Glutamatergic neuron (in vitro differentiated cells): ENCODE measurements at regions not wholly inside any gene's neighbourhood (a gene's known extent, or its start where the extent isn't known, plus 50 kb on each side); places are given as distances from the start of the nearest gene placed in this dataset.

Experiments used
- DNase-seq: peaks from one replicate; pipeline ENCODE4 v3.0.0; 2022
- H3K27ac Mint-ChIP-seq: one replicate; pipeline ENCODE4 v1.8.0; 2020; ENCODE audit warnings: mild to moderate bottlenecking, mixed read lengths, inconsistent platforms; ENCODE audit not compliant: unreplicated experiment
- H3K27me3 Mint-ChIP-seq: one replicate; pipeline ENCODE4 v1.8.0; 2020; ENCODE audit warnings: mild to moderate bottlenecking, moderate library complexity, mixed read lengths, inconsistent platforms; ENCODE audit not compliant: unreplicated experiment
- H3K36me3 Mint-ChIP-seq: one replicate; pipeline ENCODE4 v1.8.0; 2020; ENCODE audit warnings: mild to moderate bottlenecking, mixed read lengths, inconsistent platforms; ENCODE audit not compliant: unreplicated experiment
- H3K4me1 Mint-ChIP-seq: one replicate; pipeline ENCODE4 v1.8.0; 2020; ENCODE audit warnings: mild to moderate bottlenecking, low read depth, mixed read lengths, inconsistent platforms; ENCODE audit not compliant: unreplicated experiment
- H3K4me3 Mint-ChIP-seq: one replicate; pipeline ENCODE4 v1.8.0; 2020; ENCODE audit warnings: mild to moderate bottlenecking, mixed read lengths, inconsistent platforms; ENCODE audit not compliant: unreplicated experiment
- H3K9me3 Mint-ChIP-seq: one replicate; pipeline ENCODE4 v1.8.0; 2020; ENCODE audit warnings: mild to moderate bottlenecking, moderate library complexity, mixed read lengths, inconsistent platforms; ENCODE audit not compliant: unreplicated experiment
- TF ChIP-seq, protein P1 (sequence below): fragments of 200-600 bp; sonication (generic); IDR thresholded peaks from one replicate; pipeline ENCODE4 v1.5.0; 2021; ENCODE audit not compliant: partially characterized antibody, unreplicated experiment

DNA sequence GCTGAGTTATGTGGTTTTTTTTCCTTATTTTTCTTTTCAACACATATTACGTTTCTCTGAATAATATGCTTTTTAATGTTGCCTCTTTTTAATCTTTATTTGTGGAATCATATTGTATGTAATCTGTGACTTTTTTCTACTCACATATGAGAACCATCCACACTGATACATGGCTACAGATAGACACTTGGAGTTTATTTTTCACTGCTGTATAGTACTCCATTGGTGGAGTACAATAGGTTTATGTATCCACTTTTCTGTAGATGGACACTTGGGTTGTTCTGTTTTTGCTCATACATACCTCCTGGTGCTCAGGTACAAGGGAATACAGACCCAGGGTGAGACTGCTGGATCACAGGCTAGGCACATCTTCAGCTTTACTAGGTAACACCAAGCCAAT is 71.5 kb upstream of the ERG start:
- DNase-seq, result no peak
- Mint-ChIP-seq H3K27ac (no peak overlapping the region), H3K4me3 (no peak overlapping the region), H3K27me3 (peaks cover 3% of the 10 kb centered on the region), H3K9me3 (no peaks in the 10 kb centered on the region), H3K4me1 (no peaks in the 10 kb centered on the region), H3K36me3 (no peaks in the 10 kb centered on the region)
- TF ChIP-seq, protein P1, sequence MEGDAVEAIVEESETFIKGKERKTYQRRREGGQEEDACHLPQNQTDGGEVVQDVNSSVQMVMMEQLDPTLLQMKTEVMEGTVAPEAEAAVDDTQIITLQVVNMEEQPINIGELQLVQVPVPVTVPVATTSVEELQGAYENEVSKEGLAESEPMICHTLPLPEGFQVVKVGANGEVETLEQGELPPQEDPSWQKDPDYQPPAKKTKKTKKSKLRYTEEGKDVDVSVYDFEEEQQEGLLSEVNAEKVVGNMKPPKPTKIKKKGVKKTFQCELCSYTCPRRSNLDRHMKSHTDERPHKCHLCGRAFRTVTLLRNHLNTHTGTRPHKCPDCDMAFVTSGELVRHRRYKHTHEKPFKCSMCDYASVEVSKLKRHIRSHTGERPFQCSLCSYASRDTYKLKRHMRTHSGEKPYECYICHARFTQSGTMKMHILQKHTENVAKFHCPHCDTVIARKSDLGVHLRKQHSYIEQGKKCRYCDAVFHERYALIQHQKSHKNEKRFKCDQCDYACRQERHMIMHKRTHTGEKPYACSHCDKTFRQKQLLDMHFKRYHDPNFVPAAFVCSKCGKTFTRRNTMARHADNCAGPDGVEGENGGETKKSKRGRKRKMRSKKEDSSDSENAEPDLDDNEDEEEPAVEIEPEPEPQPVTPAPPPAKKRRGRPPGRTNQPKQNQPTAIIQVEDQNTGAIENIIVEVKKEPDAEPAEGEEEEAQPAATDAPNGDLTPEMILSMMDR, result no peak

DNA sequence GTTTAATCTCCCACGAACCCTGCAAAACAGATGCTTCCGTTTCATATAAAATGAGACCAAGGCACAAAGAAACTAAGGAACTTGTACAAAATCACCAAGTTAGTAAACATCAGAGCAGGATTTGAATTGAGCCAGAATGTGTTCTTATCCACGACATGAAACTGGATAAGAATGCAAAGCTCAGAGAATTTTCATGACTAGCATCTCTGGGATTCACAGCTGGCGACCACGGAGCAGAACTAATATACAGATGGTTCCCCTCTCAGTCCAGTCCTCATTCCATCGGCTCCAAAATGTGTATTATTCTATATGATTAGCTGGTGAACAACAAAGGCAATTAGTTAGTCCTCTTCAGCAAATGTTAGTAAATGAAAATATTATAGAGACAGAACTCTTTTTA is 72.3 kb upstream of the ERG start:
- H3K27me3 Mint-ChIP-seq, result peaks cover under 1% of the 10 kb centered on the region
- H3K4me3 Mint-ChIP-seq, result no peak overlapping the region
- no peaks in the 10 kb centered on the region for H3K36me3 Mint-ChIP-seq

DNA sequence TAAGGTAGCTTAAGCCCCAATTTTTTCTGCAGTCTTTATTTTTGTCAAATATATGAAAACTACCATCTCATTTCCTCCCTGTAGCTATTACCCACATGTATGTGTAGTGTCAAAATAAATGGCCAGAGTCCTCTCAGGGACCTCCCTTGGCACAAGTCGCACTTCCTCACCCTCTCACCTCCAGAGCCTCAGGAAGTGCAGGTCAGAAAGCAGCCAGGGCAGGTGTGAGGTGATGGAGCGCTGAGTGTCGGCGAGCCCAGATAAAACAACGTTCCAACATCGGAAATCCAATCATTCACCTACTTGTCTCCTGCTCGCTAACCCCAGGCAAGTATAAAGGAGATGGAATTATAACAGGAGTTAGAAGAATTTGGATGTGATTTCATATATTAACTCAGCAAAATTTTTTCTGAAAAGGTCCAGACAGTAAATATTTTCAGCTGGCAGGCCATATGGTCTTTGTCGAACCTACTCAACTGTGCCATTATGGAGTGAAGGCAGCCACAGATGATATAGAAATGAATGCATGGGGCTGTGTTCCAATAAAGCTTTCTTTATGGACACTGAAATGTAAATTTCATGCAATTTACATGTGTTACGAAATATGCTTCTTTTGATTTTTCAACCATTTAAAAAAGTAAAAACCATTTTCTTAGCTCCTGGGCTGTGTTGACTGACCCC is 76.8 kb upstream of the ERG start:
- no peak overlapping the region for H3K4me3 Mint-ChIP-seq
- no peak for DNase-seq

More for the DNA sequence above, 72.3 kb upstream of the ERG start:
- DNase-seq, result no peak
- TF ChIP-seq, protein P1, result no peak
- Mint-ChIP-seq H3K9me3 (no peaks in the 10 kb centered on the region), H3K27ac (no peak overlapping the region), H3K4me1 (peaks cover 4% of the 10 kb centered on the region)

DNA sequence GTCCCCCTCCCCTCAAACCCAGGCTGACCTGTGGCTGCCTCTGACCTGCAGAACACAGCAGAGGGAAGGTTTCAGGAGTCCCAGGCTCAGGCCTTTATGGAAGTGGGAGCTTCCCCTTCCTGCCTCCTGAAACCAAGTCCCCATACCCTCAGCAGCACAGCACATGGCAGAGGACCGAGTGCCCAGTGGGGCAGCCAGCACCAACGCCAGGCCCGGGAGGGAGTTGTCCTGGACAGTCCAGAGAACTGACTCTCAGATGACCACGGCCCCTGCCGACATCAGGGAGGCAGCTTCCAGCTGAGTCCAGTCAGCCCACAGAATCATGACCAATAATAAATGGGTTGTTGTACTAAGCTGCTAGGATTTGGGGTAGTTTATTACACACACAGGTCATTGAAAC is 79.6 kb upstream of the ERG start:
- TF ChIP-seq, protein P1, result no peak
- Mint-ChIP-seq H3K4me3 (no peak overlapping the region), H3K36me3 (no peaks in the 10 kb centered on the region), H3K9me3 (peaks cover 9% of the 10 kb centered on the region), H3K27me3 (no peaks in the 10 kb centered on the region), H3K4me1 (peaks cover 11% of the 10 kb centered on the region), H3K27ac (no peak overlapping the region)
- no peak for DNase-seq

More for the DNA sequence above, 76.8 kb upstream of the ERG start:
- Mint-ChIP-seq H3K36me3 (no peaks in the 10 kb centered on the region), H3K27me3 (no peaks in the 10 kb centered on the region), H3K9me3 (peaks cover 7% of the 10 kb centered on the region), H3K27ac (no peak overlapping the region), H3K4me1 (peaks cover 11% of the 10 kb centered on the region)
- TF ChIP-seq, protein P1, result no peak

DNA sequence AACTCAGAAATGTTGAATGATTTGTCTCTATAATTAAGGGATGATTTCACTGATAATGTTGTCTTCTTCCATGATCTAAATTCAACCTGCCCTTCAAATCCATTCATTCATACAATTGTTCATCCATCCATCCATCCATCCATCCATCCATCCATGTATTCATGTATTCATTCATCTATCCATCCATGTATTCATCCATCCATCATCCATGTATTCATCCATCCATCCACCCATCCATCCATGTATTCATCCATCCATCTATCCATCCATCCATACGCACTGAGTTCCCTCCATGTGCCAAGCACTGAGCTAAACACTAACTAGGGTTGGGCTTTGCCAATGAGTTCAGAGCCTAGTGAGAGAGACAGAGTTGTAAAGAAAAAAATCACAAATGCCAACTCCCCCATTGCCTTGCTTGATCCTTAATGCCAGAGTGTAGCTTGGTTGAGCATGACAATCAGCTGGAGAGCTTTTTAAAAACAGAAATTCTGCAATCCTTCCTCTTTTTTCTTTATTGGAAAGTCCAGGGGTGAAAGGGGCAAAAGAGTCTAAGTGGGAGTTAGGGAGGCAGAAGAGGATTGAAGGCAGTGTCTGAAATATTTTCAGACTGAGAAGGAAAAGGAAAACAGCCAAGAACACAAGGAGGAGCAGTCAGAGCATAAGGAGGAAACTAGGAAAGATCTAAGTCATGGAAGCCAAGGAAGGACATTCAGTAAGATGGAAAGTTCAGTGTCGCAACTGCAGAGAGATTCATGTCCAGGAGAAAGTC is 92.4 kb upstream of the ERG start:
- DNase-seq, result no peak
- TF ChIP-seq, protein P1, result no peak
- Mint-ChIP-seq H3K36me3 (no peaks in the 10 kb centered on the region), H3K4me1 (no peaks in the 10 kb centered on the region), H3K4me3 (no peak overlapping the region), H3K9me3 (no peaks in the 10 kb centered on the region), H3K27me3 (peaks cover 1% of the 10 kb centered on the region), H3K27ac (no peak overlapping the region)
